GM18909 (cell line): ENCODE measurements at regions not wholly inside any gene's neighbourhood (a gene's known extent, or its start where the extent isn't known, plus 50 kb on each side); places are given as distances from the start of the nearest gene placed in this dataset.

Source experiments
- ATAC-seq: cut with Tn5 transposase; IDR thresholded peaks from one replicate; pipeline ENCODE4 v1.9.1; 2021; ENCODE audit warnings: mild to moderate bottlenecking; ENCODE audit not compliant: unreplicated experiment, poor library complexity

DNA sequence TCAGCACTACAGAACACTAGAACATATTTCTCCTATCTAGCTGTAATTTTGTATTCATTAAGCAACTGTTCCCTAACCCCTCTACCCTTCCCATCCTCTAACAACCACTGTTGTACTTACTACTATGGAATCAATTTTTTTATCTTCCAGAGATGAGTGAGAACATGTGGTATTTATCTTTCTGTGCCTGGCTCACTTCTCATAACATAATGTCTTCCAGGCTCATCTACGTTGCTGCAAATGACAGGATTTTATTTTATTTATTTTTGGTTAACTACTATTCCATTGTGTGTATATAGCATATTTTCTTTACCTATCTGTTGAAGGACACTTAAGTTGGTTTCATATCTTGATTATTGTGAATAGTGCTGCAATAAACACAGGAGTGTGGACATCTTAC is 200.9 kb upstream of the CHRM2 start:
- ATAC-seq: no peak

DNA sequence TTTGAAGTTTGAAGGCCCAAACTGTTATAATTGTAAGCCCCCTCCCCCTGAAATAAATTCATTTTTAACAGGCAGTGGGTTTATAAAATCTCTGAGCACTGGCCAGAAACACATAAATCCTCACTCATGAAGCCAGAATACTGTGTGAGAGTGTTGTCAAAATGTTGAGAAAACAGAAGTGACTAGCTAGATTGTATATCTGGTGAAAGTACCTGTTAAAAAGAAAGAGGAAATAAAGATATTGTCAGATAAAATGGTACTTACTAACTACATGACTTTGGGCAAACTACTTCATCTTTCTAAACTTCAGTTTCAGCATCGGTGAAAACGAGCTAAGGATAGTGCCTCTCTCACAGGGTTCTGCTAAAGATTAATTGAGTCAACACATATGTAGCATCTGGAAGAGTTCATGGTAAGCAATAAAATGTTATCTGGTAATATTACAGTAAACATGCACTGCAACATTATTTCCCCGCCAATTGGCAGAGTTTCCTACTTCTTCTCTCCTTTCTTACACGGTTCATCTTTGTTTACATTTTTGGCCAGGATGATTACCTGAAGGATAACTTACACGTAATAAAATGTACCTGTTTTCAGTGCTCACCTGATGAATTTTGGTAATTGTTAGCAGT is 202.5 kb upstream of the CHRM2 start:
- no peak for ATAC-seq

DNA sequence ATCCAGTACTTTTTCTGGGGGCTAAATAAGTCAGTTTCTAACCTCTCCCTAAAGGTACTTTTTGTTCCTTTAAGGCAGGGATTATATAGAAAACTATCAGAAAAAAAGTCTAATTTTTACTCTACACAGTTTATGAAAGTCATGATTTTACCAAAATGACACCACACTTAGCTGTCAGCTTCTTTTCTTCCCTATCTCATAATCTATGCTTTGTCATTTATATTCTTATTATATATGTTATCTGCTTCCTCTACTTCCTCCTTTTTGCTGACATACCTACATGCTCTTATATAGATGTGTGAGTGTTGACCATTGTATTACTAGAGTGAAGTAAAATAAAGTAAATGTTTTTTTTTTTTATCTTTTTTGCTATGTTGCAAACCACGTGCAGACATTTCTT is 203.9 kb upstream of the CHRM2 start:
- no peak for ATAC-seq

DNA sequence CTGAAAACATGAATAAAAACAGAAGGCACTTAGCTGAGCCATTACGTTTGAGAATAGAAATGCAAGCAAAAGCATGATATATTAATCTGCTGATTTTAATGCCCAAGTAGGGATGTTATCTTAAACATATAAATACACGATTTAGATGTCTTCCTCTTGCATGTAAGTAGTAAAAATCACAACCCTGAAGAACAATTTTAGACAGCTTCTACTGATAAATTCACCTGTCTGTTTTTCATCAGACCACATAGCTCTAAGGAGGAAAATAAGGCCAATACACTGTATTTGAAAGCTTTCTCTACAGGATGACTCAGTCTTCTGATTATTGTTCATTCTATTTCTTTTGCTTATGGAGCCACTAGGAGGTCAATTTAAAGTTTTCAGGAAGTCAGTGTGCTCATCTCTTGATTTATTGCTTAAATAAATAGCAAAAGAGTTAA is 210.9 kb upstream of the CHRM2 start:
- ATAC-seq: no peak

DNA sequence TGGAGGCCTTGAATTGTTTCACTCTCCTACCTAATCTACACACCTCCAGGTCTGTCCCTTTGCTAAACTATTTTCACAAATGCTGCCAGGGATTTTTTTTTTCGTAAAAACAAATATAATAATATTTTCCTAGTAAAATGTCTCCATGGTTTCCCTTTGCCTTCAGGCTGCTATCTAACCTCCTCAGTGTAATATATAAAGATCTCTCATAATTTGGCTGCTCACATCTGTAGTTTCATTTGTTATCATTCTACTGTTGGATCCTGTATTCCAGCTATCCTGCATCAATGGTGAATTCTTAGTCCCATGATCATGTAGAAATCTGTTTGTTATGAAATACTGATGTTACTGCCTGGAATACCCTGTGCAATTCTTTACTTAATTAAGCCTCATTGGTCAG is 211.9 kb upstream of the CHRM2 start:
- no peak for ATAC-seq

DNA sequence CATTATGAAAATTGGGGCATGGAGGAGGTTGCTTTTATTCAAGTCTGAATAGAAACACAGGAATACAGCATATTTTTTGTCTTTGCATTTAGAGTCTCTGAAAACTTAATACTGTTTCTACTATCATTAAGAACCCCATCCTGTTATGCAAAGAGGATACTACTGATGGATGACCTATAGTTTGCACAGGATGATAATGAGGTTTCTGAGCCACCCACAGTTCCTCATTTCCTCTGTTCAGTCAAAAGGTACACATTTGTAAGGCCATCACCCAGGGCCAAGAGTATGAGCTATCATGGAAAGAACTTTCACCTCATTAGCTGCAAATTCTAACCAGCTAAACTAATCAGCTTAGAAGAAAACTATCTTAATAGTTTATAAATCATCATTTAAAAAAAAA is 213.0 kb upstream of the CHRM2 start:
- no peak for ATAC-seq

DNA sequence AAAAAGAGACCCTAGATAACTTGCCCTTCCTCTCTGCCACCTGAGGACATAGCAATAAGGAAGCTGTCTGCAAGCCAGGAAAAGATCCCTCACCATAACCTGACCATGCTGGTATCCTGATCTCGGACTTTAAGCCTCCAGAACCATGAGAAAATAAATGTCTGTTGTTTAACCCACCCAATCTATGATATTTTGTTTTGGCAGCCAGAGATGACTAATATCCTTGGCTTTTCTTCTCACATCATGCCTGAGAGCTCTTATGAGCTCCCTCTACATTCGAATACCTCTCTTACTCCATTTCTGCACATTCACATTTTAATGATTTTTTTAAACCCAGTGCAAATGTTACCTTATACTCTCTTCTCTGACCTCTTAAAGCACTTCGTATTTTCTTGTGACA is 214.0 kb upstream of the CHRM2 start:
- ATAC-seq: no peak

DNA sequence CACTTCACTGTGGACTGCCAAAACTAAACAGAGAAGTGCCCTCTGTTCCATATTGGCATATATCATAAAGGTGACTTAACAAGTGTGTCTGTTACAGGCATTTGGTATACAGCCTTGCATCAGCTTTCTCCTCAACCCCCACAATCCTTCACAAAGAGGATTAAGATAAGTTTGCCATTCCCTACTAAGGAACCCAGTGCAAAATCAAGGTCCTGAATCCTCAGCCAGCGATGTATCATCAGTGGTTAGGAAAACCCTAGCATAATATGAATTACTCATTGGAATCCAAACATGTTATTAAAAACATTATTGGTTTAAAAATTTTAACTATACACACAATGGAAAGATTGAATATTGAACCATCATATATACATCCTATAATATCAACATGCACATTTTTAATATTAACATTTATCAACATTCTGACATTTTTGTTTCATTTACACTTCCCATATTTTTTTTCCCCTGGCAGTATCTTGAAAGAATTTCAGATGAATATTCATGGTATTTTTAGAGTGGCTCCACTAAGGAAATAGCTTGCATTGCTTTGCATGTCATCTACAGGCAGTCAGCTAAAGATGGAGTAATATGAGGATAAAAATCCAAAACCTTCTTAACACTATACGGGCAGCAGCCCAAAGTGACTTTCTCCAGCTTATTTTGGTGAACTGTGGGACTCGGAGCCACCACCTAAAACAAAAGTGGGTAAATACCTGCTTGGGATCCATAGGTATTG is 215.6 kb upstream of the CHRM2 start:
- no peak for ATAC-seq

DNA sequence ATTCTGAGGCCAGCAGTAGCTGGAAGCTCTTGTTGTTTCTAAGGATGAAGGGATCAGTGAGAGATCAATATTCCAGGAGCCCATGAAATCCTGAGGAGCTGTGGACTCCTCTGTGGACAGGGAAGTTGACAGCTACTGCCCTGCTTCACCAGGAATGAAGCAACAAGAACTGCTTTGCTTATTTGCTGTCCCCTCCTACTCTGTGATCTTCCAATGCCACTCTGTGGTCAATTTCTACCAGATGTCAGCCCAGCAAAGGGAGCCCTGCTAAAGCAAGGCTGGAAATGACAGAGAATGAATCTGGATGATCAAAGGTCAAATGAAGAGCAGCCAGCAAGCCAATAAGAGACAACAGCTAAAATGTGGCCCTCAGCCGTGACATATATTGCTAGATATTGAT is 227.5 kb upstream of the CHRM2 start:
- no peak for ATAC-seq

DNA sequence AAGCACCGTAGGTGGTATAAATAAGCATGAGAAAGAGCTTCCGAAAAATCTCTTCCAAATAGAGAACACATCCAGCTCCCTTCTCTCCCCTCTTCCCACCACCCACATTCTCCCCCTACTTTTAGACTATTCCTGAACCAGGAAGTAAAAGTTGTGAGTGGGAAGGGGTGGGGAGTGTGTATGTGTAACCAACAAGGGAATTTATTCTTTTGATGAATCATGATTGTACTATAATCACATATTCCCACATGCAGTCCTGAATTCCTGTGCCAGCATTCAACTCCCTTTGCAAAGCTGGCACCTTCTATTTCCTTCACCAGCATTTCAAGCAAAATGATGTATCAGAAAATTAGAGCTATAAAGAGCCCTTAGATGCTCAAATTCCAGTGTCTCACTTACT is 230.6 kb upstream of the CHRM2 start:
- no peak for ATAC-seq

DNA sequence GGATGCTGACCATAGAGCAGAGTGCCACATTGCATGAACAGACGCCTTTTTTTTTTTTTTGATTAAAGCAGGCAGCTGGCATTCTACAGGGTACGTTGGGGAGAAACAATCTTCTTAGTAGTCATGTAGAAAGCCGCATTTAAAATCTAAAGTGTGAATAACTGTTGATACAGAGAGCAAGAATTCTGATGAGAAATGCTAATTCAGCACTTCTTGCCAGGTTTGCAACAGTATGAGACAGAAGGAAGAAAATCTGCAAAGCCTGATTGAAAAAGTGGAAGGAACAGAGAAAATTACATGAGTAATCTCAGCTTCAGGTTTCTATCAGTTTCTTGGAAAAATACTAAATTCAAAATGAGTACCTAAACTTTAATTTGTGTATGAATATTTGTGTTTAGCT is 232.7 kb upstream of the CHRM2 start:
- ATAC-seq: no peak

DNA sequence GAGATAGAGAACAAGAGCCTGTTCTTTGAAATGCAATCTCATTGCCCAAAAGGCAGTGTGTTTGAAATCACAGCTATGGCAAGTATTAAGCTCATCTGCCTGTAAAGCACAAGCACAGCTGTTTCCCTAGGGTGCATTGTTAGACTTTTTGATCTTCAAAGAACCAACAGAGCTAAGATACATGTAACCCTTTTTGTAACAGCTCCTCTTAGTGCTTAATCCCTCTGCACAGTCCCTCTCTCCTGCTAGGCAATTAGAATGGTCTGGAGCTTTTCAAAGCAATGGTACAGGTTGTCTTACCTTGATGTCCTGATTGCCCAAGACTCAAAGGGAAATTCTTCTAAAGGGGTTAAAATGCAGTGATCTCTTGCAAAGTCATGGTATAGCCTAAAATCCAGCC is 249.6 kb upstream of the CHRM2 start:
- no peak for ATAC-seq

DNA sequence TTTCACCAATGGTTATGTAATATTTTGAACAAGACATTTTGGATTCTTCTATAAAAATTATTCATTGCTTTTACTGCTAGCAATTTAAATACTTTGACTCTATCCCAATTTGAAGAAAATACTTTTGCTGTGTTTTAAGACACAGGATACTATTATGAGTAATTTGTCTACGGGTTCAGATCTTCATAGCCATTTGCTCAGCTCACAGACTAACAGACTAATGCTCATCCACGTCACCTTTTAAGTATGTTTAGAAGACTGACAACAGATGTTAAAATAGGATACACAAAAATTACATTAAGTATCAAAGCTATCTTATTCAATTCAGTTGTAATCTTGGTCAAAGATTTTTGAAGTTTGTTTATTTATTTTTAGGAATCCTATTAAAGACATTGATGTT is 251.3 kb upstream of the CHRM2 start:
- ATAC-seq: no peak

DNA sequence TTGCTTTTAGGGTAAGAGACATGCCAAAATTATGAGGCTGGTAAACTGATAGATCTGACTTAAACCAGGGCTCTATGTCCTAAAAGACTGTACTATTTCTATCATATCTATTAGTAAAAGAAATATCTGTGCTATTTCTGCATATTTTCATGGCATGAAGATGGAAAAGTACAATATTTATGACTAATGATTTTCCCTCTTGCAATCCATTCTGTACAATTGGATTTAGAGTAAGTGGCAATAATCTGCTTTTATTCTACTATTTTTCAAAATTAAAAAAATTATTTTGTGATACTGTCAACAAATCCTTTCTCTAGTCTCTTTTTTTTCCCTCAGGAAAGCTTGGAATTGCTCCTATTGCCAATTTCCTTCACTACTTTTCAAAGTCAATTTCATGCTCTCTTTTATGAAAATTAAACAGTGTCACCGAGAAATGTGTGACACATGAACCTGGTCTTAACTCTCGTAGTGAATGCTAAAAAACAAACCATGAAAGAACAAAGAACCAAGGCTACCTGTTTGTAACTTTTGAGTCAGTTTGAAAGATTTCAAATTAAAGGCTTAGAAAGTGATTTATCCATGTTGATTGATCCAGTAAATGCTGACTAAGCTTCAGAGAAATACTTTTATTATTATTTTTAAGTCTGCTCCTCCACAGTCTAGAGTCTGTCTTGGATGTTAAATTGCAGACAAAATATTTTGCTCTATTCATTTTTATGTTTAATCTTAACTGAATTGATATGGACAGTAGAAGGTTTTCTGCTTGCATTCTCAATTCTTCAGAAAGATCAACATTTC is 262.7 kb upstream of the CHRM2 start:
- ATAC-seq: no peak

DNA sequence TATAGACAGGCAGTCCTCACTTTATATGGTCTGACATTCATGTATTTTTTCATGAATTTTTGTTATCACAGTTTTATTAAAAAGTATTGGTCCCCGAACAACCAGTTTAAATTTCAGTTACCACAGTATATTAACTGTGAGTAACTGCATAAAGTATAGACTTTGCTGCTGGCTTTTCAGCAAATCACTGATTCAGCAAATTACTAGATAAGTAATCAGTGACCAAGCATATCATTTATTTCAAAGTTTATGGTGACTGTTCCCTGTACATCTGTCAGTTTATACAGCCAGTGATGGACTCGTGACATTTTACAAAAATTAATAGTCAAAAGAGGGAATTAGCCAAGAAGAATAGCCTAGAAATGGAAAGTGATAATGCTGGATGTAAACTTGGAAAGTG is 266.7 kb upstream of the CHRM2 start:
- ATAC-seq: no peak

DNA sequence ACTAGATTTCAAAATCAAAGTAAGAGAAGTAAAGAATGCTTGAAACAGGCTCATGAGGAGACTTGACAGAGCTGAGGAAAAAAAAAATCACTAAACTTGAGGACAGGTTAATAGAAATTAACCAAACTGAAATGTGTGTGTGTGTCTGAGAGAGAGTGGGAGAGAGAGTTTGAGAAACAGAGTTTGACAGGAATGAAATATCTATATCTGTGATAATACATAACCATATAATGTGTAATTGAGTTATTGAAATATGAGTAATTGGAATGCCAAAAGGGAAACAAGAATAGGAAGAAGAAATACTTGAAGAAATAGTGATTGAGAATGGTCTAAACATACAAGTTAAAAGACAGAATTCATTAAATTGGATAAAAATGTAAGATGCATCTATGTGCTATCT is 268.0 kb upstream of the CHRM2 start:
- ATAC-seq: no peak

DNA sequence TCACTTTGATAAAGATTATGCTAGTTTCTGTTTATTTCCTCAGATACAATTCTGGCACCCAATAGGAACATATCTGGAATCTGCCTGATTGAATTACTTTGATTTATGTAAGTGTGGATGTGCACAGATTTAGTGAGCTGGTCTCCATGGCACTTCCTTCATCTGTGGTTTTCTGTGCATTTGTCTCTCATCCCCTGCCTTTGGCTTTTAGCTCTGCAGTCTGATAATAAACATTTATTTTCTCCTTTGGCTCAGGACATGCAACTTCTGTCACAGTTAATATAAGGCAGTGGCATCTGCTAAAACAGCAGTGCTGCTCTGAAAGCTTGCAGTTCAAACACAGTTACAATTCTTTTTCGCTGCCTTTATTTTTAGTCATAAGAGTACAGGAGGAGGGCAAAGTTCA is 273.7 kb upstream of the CHRM2 start:
- no peak for ATAC-seq

DNA sequence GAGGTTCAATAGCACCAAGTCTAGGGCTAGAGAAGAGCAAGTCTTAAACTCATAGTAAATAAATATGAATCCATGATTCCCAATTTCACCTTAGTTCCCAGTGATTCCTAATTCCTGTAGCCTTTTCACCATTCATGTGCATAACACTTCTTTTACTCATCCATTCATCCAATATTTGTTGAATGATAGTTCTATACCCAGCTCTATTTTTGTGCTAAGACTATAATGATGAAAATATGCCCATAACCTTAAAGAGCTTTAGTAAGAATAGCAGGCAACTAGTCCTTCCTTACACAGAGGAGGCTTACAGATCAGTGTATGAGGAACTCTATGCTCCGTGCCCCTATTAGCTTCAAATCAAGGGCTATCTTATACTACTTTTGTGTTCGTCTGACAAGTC is 280.2 kb upstream of the CHRM2 start:
- no peak for ATAC-seq

DNA sequence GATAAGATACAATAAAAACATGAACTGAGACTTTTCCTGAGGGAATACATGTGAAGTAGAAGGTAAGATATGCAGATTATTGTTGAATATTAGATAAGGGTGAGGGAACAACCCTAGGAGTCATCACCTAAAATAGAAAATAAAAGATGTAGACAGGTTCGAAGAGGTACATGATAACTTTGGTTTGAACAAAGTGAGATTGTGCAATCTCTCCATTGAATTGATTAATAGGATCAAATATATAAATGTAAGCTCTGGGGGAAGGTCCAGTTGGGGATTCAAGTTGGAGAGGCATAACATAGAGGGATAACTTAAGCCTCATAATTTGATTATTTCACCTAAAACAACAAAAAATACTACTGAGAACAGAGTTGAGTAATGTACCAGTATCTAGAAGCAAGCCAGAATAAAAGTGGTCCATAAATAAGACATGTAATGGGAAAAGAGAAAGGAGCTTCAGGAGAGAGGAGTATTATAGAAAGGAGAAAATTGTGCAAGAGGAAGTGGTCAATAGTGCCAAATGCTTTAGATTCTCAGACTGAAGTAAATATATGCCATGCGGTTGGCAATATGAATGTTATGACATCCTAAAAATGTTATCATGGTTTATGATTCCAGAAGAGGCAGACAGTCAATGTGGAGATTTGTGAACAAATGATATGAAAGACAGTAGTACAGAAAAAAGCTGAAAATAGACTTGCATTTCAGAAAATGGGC is 282.3 kb upstream of the CHRM2 start:
- ATAC-seq: no peak

DNA sequence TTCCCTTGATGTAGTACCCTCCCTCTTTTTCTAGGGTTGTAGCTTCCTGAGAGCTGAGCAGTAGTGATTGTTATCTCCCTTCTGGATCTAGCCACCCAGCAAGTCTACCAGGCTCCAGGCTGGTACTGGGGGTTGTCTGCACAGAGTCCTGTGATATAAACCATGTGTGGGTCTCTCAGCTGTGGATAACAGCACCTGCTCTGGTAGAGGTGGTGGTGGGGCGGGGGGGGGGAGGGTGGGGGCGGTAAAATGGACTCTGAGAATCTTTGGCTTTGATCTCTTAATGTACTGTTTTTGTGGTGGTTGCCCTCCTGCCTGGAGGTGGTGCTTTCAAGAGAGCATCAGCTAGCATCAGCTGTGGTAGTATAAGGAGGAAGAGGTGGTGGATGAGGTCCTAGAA is 302.0 kb upstream of the CHRM2 start:
- ATAC-seq: no peak

DNA sequence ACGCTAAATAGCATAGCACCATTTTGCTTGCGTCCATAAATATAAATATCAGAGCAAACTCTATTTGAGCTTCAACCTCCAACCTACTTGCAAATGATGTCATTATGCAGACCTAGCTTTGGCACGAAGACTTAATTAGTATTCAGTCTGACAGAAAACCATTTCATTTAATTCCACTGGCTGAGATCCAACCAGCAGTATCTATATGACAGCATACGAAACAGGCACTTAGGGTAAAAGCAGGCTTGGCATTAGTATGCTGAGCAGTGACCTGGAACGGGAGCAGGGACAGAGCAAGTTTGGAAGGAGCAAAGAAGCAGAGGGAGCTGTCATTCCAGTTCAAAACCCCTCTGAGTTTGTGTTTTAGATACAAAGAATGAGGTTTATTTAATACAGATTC is 312.5 kb upstream of the CHRM2 start:
- ATAC-seq: no peak
